GM18909 (cell line): ENCODE measurements at regions not wholly inside any gene's neighbourhood (a gene's known extent, or its start where the extent isn't known, plus 50 kb on each side); places are given as distances from the start of the nearest gene placed in this dataset.

Experiments
- ATAC-seq: cut with Tn5 transposase; IDR thresholded peaks from one replicate; pipeline ENCODE4 v1.9.1; 2021; ENCODE audit warnings: mild to moderate bottlenecking; ENCODE audit not compliant: unreplicated experiment, poor library complexity

DNA sequence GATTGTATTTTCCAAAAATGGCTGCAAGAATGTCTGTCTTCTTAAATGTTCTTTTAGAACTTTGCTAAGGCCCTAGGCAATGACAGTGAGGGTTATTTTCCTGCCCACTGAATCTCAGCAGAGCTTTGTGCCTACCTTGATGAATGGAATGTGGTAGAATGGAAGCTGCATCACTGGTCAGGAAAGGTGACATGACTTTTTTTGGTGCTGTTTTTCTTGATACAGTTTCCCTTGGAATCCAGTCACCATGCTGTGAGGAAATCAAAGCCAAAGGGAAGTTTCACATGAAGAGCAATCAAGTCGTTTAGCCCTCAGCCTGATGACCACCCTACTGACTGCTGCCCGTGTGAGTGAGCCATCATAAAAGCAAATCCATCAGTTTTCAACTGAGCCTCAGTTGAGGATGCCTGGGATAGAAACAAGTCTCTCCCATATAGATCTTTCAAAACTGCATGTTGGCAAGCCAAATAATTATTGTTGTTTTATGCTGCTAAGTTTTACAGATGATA lies 886.0 kb upstream of the FBXO33 start:
- ATAC-seq, result no peak

DNA sequence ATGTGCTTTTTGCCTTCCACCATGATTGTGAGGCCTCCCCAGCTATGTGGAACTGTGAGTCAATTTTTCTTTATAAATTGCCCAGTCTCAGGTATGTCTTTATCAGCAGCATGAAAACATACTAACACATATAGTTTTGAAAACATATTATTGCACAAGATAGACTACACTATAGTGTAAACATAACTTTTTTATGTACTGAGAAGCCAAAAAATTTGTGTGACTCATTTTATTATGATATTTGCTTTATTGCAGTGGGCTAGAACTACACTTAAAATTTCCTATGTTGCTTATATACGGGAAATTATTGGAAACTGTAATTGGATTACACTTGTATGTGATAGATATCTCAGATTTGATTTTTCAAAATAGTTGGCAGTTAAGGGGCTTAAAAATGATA lies 885.5 kb upstream of the FBXO33 start:
- ATAC-seq, result no peak

DNA sequence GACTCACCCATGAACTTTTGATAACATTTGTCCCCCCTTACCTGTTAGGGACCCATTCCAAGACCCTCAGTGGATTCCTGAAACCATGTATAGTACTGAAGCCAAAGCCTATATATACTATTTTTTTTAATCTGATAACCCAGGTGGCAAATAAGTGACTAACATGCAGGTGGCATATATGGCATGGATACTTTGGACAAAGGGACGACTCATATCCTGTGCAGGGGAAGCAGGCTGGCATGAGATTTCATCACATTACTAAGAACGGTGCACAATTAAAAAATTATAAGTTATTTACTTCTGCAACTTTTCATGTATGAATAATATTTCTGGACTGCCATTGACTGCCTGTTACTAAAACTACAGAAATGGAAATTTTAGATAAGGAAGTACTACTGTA lies 880.1 kb upstream of the FBXO33 start:
- ATAC-seq, result no peak

DNA sequence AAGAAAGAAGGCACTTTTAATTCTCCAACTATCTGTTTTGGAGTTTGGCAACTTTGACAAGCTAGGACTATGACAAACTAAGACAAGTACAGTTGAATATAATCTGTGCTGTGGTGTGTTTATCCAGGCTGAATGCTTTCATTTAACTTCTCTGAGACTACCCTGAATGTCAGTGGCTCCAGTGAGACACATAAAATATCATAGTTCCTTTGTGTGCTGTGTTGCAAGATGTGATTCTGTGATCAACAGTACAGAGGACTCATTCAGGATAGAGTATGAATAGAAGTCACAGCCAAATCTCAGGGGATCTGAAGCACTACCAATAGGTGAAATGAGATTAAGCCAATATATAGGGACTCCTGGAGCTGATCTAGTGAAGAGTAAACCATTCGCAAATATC lies 876.9 kb upstream of the FBXO33 start:
- no peak for ATAC-seq

DNA sequence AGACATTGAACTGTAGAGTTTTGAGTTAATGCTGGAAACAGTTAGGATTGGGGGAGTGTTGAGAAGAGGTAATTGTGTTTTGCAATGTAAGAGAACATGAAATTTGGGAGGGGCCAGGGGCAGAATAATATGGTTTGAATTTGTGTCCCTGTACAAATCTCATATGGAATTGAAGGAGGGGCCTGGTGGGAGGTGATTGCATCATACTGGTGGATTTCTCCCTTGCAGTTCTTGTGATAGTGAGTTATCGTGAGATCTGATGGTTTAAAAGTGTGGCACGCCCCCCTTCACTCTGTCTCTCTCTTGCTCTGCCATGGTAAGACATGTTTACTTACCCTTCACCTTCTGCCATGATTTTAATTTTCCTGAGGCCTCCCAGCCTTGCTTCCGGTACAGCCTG lies 876.0 kb upstream of the FBXO33 start:
- no peak for ATAC-seq

DNA sequence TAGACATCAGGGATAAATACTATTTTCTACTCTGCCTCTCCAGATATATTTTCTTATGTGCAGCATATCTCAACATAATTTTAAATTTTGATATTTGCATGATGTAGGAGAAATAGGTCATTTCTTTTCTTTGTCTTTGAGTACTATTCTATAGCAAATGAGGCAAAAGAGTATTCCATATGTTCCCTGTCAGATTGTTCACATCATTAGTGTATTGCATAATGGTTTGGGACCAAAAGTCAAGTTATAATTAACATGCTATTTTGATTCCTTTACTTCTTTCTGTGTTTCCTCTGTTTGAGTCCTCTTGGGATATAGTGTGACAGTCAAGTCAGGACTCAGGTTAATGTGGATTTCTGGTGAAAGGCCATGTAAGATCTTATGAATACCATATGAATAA lies 864.6 kb upstream of the FBXO33 start:
- ATAC-seq, result no peak

DNA sequence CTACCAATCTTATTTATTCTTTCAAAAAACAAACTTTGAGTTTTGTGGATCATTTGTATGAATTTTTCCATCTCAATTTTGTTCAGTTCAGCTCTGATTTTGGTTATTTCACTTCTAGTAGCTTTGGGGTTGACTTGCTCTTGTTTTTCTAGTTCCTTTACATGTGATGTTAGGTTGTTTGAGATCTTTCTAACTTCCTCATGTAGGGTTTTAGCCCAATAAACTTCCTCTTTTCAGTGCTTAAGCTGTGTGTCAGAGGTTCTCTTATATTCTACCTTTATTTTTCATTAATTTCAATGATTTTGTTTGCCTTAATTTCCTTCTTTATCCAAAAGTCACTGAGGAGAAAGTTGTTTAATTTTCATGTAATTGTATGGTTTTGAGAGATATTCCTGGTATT lies 860.4 kb upstream of the FBXO33 start:
- ATAC-seq, result no peak

DNA sequence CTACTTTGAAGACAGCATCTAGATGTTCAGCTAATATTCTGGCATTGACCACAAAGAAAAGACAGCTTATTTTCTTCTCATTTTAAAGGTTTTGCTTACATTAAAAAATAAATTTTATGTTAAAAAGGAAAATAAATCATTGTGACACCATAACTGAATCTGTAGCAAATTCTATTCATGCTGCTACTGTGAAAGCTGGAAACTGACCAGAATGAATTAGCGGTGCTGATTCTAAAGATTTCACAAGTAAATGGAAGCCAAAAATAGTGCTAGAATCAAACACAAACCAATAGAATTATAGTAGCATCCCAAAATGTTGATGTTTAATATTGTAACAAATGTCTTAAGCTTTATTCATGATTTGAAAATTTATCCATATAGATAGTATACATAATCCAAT lies 850.0 kb upstream of the FBXO33 start:
- no peak for ATAC-seq

DNA sequence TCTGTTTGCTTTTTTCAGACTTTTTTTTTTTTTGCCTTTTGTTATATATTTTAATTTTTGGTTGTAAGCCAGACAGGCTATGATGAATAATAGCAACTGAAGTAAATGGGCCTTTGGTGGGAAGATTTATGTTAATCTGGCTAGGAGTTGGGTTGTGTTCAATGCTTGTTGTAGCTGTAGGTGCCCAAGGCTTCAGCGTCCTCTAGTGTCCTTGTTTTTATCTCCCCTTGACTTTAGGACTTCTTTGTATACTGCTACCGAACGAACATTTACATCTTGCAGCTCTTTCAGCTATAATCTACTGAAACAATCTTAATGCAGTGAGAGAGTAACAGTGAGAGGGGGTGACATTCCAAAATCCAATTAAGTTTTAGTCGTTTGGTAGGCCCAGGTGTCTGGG lies 848.4 kb upstream of the FBXO33 start:
- no peak for ATAC-seq

DNA sequence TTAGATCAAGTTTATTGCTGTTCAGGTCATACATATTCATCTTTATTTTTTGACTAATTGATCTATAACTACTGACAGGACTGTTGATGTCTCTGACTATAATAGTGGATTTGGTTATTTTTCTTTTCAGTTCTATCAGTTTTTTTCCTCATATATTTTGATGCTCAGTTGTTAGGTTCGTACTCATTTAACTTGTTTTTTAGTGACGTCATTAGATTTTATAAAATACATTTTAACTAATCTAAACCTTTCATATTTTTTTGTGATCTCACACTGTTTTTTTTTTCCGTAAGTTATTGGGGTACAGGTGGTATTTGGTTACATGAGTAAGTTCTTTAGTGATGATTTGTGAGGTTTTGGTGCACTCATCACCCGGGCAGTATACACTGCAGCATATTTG lies 841.2 kb upstream of the FBXO33 start:
- ATAC-seq, result no peak

DNA sequence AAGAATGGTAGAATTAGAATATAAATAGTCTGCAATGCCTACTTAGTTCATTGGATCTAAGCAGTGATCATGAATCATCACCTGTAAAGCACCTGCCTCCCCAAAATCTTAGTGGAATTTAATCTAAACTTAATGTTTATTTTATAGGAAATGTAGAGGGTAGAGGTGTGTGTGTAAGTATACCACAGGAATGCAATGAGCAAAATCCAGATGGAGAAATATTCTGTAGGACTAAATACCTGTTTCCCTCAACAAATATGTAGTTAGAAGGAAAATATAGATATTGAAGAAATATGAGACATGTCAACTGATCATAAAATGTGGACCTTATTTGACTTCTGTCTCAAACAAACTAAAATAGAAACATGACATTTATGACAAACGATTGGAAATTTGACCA lies 839.2 kb upstream of the FBXO33 start:
- ATAC-seq, result no peak

DNA sequence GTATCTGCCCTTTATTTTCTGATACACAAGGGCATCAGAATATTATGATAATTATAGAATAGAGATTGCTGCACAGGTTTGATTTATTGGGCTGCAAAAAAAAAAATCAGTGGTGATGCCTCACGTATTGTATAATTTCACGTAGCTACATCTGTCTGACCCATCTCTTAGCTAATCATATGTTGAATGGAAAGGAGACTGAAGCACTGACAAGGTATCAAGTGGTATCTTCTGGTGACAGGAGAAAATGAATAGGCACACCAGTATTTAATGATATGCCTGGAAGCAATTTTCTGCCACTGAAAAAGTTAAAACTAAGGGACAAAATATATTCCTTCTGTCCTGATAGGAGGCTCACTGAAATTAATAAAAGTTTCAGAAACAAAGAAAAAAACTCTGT lies 837.2 kb upstream of the FBXO33 start:
- no peak for ATAC-seq

DNA sequence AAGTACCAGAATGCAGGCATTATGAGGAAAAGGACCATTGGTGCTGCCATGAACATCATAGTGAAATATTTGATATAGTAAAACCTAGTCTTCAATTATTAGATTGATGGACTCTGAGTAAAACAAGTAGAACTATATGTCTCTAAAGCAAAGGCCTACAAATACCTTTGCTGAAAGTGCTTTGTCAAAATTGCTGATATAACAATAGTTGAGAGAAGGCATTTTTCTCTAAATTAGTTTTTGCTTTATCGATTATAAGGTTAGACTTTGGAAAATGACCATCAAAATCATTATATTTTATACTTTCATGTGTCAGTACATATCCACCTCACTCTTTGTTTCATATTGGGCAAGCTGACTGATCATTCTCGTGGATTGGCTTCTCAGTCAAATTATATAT lies 836.0 kb upstream of the FBXO33 start:
- ATAC-seq, result no peak

DNA sequence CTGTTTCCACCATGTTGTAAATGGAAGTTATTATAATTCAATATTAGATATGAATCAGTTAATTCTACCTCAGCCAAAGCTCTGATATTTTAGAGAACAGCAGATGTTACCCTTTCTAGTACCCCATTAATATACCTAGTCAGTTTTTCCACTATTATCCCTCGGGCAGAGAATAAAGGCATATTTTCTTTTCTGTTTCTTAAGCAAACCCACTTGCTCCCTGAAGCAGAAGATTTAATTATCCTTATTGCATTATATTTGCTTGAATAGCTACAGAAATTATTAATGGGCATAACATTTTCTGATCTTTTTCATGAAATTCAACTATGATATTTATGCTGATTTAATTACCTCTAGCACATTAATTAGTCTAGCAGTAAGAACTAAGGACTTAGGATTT lies 832.9 kb upstream of the FBXO33 start:
- ATAC-seq, result no peak

DNA sequence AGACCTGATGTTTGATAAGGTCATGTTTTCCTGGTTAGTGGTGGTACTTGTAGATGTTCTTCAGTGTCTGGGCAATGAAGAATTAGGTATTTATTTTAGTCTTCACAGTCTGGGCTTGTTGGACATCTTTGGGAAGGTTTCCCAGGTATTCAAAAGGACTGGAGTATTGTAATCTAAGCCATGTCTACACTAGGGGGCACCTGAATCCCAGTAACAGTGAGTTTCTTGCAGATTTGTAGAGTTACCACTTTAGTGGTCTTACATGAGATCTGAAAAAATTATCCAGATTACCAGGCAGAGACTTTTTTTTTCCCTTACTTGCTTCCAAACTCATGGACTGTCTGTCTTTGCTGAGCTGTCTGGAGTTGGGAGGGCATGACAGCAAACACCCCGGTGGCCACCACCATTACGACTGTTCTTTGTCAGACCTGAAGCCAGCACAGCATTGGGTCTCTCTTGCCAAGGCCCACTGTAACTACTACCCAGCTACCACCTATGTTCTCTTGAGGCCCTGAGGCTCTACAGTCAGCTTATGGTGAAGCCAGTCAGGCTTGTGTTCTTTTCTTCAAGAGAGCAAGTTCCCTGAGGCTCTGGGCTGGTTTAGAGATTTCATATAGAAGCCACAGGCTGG lies 820.7 kb upstream of the FBXO33 start:
- no peak for ATAC-seq

DNA sequence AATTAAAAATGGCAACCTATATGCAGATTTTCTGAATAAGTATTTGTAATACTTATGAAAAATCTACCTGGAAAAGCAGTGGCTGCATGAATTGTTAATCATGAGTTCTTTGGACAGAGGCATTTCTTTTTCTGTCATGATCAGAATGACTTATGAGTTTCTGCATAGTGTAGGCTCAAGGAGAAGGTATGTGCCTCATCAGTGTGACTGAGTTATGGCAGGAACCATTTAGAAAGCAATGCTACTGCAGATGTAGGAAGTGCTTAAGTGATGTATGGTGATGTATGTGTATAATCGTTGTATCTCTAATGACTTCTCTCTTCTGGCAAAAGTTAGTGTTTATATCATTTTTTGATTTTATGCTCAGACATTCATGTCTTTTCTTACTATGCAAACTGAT lies 816.4 kb upstream of the FBXO33 start:
- ATAC-seq, result no peak

DNA sequence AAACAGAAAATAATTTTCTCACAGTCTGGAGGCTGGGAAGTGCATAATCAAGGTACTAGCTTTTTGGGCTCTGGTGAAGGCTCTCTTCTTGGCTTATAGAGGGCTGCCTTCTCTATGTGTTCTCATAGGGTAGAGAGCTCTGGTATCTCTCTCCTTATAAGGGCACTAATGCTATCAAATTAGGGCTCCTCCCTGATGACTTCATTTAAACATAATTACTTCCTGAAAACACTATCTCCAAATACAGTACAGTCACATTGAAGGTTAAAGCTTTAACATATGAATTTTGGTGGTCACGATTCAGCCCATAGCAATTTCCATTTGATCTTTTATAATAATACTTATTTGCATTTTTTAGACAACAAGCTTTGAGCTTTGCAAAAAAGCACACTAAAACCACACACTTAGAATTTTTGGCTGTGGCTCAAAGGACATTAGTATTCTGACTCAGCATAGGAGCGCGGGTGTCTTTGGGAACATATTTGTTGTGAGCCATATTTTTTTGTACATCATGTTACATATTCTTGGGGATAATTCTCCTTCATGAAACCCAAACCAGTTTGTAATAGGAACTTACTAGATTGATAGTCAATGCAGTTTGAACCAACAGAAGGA lies 808.1 kb upstream of the FBXO33 start:
- no peak for ATAC-seq

DNA sequence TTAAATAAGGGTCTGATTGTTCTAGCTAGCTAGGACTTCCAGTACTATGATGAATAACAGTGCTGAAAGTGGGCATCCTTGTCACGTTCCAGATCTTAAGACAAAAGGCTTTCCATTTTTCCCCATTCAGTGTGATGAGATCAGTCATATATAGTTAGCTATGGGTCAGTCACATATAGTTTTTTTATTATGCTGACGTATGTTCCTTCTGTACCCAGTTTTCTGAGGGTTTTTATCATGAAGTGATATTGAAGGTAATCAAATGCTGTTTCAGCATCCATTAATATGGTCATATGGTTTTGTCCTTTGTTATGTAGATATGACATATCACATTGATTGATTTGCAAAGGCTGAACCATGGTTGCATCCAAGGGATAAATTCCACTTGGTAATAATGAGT lies 800.1 kb upstream of the FBXO33 start:
- no peak for ATAC-seq

DNA sequence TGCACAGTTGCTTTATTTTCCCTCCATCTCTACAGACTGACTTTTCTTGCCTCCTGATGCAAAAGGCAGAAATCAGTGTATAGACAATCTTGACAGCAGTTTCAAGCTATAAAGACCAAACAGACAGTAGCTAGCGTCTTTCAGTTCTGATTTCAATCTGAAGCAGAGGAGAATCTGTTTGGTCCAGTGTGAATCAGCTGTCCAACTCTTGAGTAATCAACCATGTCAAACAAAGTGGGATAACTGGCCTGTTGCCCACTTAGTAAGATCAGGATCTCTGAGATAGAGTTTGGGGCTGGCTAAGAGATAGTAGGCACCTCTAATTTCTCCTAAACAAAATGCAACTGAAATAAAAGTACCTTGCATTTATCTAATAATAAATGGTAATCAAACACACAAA lies 797.4 kb upstream of the FBXO33 start:
- ATAC-seq, result no peak

DNA sequence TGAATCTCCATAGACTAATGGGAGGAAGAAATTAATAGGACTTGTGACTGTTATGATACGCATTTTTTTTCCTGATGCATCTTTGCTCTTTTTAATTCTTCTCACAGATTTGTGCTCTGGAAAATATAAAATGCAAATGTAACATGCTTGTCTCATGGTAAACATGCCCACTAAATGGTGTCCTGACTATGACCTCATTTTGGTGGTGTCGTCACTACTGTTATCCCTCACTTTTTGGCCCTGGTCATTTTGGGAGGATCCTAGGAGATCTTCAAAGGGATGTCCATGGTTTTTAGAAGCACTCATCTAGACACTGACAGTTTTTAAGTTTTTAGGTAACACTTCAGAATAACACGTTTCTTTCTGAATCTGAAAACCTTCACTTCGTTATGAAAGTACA lies 790.8 kb upstream of the FBXO33 start:
- no peak for ATAC-seq

DNA sequence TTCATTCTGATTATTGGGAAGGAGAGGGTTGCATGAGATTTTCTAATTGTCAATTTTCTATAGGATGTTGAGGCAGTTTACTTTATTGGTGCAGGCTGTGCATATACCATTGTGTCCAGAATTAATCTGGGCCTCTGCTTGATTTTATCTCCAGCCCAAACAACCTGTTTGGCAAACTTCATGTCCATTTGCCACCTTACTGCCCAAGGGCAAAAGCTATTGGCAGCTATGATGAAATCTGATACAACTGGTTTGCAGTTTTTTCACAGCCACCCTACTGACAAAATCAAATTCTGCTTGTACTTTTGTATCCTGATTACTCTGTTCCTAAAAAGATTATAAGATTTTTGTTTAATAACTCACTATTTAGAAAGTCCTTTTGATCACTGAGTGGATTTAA lies 789.2 kb upstream of the FBXO33 start:
- ATAC-seq, result no peak

DNA sequence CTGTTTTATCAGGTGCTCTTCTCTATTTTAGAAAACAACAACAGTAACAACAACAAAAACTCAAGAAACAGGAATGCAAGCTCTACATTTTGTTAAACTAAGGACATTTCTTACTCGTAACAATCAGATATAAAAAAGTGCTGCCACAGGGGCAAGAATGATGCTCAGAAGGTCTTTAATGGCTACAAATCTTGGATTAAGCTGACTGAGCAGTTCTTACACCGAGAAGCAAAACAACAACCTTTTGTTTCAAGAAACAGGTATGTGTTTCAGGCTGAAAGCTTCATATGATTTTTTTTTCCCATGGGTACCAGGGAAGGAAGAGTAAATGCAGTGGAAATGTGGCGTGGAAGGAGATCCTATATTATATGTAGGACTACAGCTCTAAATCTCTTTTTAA lies 786.8 kb upstream of the FBXO33 start:
- no peak for ATAC-seq
